A549 (cell line): ENCODE measurements at regions not wholly inside any gene's neighbourhood (a gene's known extent, or its start where the extent isn't known, plus 50 kb on each side); places are given as distances from the start of the nearest gene placed in this dataset.

Experiments used
- ATAC-seq, 2 experiments: fragments of 200-7000 bp in 1 of 2; fragments of >200 bp in 1 of 2; cut with Nextera tagmentation in 1 of 2; cut with Tn5 transposase in 1 of 2; 3 replicates each; pipeline versions ENCODE4 v1.8.0 to v1.9.1; 2018 to 2020; ENCODE audit warnings: mild to moderate bottlenecking in 1 of 2, moderate library complexity in 1 of 2
- CTCF ChIA-PET: fragments of 300-600 bp; sonication (Branson Sonifier 250); formaldehyde crosslinking; extraction: SDS; loops from one replicate; lab custom pipeline; 2021; ENCODE audit warnings: antibody characterized with exemption, inconsistent platforms; lab: Yijun Ruan, JAX
- POLR2A ChIA-PET: fragments of 350-600 bp; formaldehyde crosslinking; extraction: SDS; loops from one replicate; lab custom pipeline; 2021; ENCODE audit warnings: antibody characterized with exemption, inconsistent platforms; lab: Yijun Ruan, JAX
- DNase-seq, 2 experiments: peaks; one replicate each; pipeline versions ENCODE4 v3.0.0 to v3.0.0-alpha.2; 2011 to 2016; ENCODE audit warnings: low read depth in 1 of 2, low spot score in 1 of 2
- FAIRE-seq: peaks from 2 replicates; lab custom pipeline; 2011; peaks lifted over from hg19 to GRCh38; lab: Jason Lieb, UNC
- H3K27ac ChIP-seq, 2 experiments: fragments of >200 bp; sonication (Bioruptor Twin); formaldehyde crosslinking; 3 replicates each; pipeline ENCODE4 v1.5.1; 2016 to 2017
- H3K4me1 ChIP-seq: fragments of >200 bp; sonication (Bioruptor Twin); formaldehyde crosslinking; 3 replicates; pipeline ENCODE4 v1.6.1; 2016
- H3K4me2 ChIP-seq: fragments of >200 bp; sonication (Bioruptor Twin); formaldehyde crosslinking; 3 replicates; pipeline ENCODE4 v1.6.1; 2016
- H3K4me3 ChIP-seq: fragments of >200 bp; sonication (Bioruptor Twin); formaldehyde crosslinking; 3 replicates; pipeline ENCODE4 v1.5.1; 2016
- H3K9me3 ChIP-seq: fragments of >200 bp; sonication (Bioruptor Twin); formaldehyde crosslinking; 3 replicates; pipeline ENCODE4 v1.6.1; 2016
- BHLHE40 ChIP-seq: IDR thresholded peaks from 2 replicates; pipeline ENCODE4 v1.6.1; 2012; ENCODE audit warnings: low read depth, low read length, inconsistent platforms
- CHD2 ChIP-seq: fragments of 150-350 bp; IDR thresholded peaks from 2 replicates; pipeline ENCODE4 v1.6.1; 2014; ENCODE audit warnings: low read length; ENCODE audit not compliant: partially characterized antibody
- CHD4 ChIP-seq: fragments of 200-600 bp; sonication (generic); IDR thresholded peaks from 2 replicates; pipeline ENCODE4 v1.6.1; 2016; ENCODE audit warnings: antibody characterized with exemption, mild to moderate bottlenecking, borderline replicate concordance
- E2F6 ChIP-seq: IDR thresholded peaks from 2 replicates; pipeline ENCODE4 v1.6.1; 2012; ENCODE audit warnings: low read depth, borderline replicate concordance
- ESRRA ChIP-seq: fragments of 150-350 bp; IDR thresholded peaks from 2 replicates; pipeline ENCODE4 v1.6.1; 2014; ENCODE audit warnings: mild to moderate bottlenecking, low read length, borderline replicate concordance
- FOSB ChIP-seq: fragments of 250-450 bp; sonication (Bioruptor Pico); IDR thresholded peaks from 2 replicates; pipeline ENCODE4 v1.5.0; 2020; ENCODE audit warnings: mild to moderate bottlenecking, moderate library complexity
- GATA3 ChIP-seq: IDR thresholded peaks from 2 replicates; pipeline ENCODE4 v1.6.1; 2012; ENCODE audit warnings: borderline replicate concordance
- HDAC2 ChIP-seq: fragments of 200-600 bp; sonication (generic); IDR thresholded peaks from 2 replicates; pipeline ENCODE4 v1.6.1; 2016
- HOXB13 ChIP-seq: fragments of 250-450 bp; sonication (Bioruptor Pico); IDR thresholded peaks from 2 replicates; pipeline ENCODE4 v1.5.0; 2020; ENCODE audit warnings: low read depth, mild to moderate bottlenecking, moderate library complexity
- HOXB5 ChIP-seq: fragments of 250-450 bp; sonication (Bioruptor Pico); IDR thresholded peaks from 2 replicates; pipeline ENCODE4 v1.5.0; 2020; ENCODE audit warnings: mild to moderate bottlenecking, moderate library complexity
- JUN ChIP-seq, 2 experiments: fragments of >200 bp; sonication (Bioruptor Twin); formaldehyde crosslinking; IDR thresholded peaks; 2 replicates in 1 of 2; 3 replicates in 1 of 2; pipeline ENCODE4 v1.6.1; 2016 to 2017
- MAFK ChIP-seq: fragments of 450-650 bp; IDR thresholded peaks from 2 replicates; pipeline ENCODE4 v1.6.1; 2014; ENCODE audit not compliant: partially characterized antibody
- MYC ChIP-seq: IDR thresholded peaks from 2 replicates; pipeline ENCODE4 v1.6.1; 2012; ENCODE audit warnings: mild to moderate bottlenecking, inconsistent platforms, low read length, improper control_type of control experiment, borderline replicate concordance
- NFE2L2 ChIP-seq: fragments of 150-350 bp; conservative IDR thresholded peaks from 2 replicates; pipeline ENCODE4 v1.6.1; 2014; ENCODE audit warnings: low read length
- NR3C1 ChIP-seq: fragments of >200 bp; sonication (Bioruptor Twin); formaldehyde crosslinking; IDR thresholded peaks from 3 replicates; pipeline ENCODE4 v1.6.1; 2017
- PHF8 ChIP-seq: fragments of 200-600 bp; sonication (generic); IDR thresholded peaks from 2 replicates; pipeline ENCODE4 v1.6.1; 2016; ENCODE audit warnings: low read depth, mild to moderate bottlenecking, antibody characterized with exemption, moderate library complexity, borderline replicate concordance
- POLR2A ChIP-seq: IDR thresholded peaks from 2 replicates; pipeline ENCODE4 v1.6.1; 2012; ENCODE audit warnings: mild to moderate bottlenecking, low read length
- POLR2AphosphoS2 ChIP-seq: conservative IDR thresholded peaks from 2 replicates; pipeline ENCODE4 v1.6.1; 2012; ENCODE audit warnings: low read length, improper control_type of control experiment, inconsistent platforms
- RAD21 ChIP-seq, 2 experiments: fragments of >200 bp in 1 of 2; sonication (Bioruptor Twin) in 1 of 2; formaldehyde crosslinking in 1 of 2; IDR thresholded peaks in 1 of 2; conservative IDR thresholded peaks in 1 of 2; 2 replicates in 1 of 2; 3 replicates in 1 of 2; pipeline ENCODE4 v1.6.1; 2012 to 2018; ENCODE audit warnings: inconsistent platforms in 1 of 2
- RARB ChIP-seq: fragments of 250-450 bp; sonication (Bioruptor Pico); IDR thresholded peaks from 2 replicates; pipeline ENCODE4 v1.8.0; 2021; ENCODE audit warnings: mild to moderate bottlenecking, moderate library complexity
- RFX5 ChIP-seq: fragments of 450-650 bp; IDR thresholded peaks from 2 replicates; pipeline ENCODE4 v1.7.1; 2014; ENCODE audit warnings: antibody characterized with exemption, mild to moderate bottlenecking, moderate library complexity
- SREBF2 ChIP-seq: fragments of 450-650 bp; IDR thresholded peaks from 2 replicates; pipeline ENCODE4 v1.6.1; 2014; ENCODE audit warnings: mild to moderate bottlenecking, moderate library complexity
- TP53 ChIP-seq: fragments of 250-450 bp; sonication (Bioruptor Pico); IDR thresholded peaks from 2 replicates; pipeline ENCODE4 v1.5.0; 2021; ENCODE audit warnings: mild to moderate bottlenecking, moderate library complexity
- ZC3H11A ChIP-seq: fragments of 450-650 bp; IDR thresholded peaks from 2 replicates; pipeline ENCODE4 v1.6.1; 2014; ENCODE audit warnings: antibody characterized with exemption, mild to moderate bottlenecking
- ZNF302 ChIP-seq: fragments of 250-450 bp; sonication (Bioruptor Pico); IDR thresholded peaks from 2 replicates; pipeline ENCODE4 v1.9.0; 2021; ENCODE audit warnings: inconsistent platforms, mild to moderate bottlenecking, moderate library complexity
- ZSCAN20 ChIP-seq: fragments of 250-450 bp; sonication (Bioruptor Pico); IDR thresholded peaks from 2 replicates; pipeline ENCODE4 v1.8.0; 2022; ENCODE audit warnings: mild to moderate bottlenecking, moderate library complexity
- WGBS: methylation state at CpG from one replicate; pipeline ENCODE4 v1.1.6; 2017; ENCODE audit errors: missing lambda C conversion rate; 5-methylcytosine and 5-hydroxymethylcytosine counted together
- TF ChIP-seq, protein P1 (sequence below): fragments of >200 bp; sonication (Bioruptor Twin); formaldehyde crosslinking; IDR thresholded peaks from 3 replicates; pipeline ENCODE4 v1.6.1; 2016
- TF ChIP-seq, protein P2 (sequence below): fragments of 200-600 bp; sonication (generic); IDR thresholded peaks from 2 replicates; pipeline ENCODE4 v1.6.1; 2016; ENCODE audit warnings: antibody characterized with exemption, mild to moderate bottlenecking, moderate library complexity

DNA sequence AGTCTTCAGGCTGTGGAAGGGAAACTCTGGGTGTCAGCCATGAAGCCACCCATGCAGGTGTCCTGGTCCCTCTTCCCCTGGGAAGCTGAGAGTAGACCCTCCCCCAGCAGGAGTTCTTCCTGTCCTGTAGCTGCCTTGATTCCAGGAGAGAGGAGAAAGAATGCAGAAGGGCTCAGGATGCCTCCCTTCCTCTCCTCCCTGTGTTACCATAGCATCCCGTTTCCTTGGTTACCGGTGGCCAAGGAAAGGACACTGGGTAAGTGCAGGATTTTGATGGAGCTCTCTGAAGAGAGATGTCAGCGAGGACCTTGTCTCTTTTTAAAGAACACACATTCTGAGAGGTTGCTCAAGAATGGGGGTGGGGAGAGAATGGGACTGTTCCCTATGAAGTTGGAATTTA, 304.1 kb upstream of the N4BP1 start (continued):
- TF ChIP-seq MAFK = no peak
- no peak for TF ChIP-seq PHF8
- no peak for TF ChIP-seq JUN (IDR thresholded peaks at IDR 0.05)
- TF ChIP-seq ESRRA = no peak
- no peak for TF ChIP-seq BHLHE40
- TF ChIP-seq CHD4 = no peak
- TF ChIP-seq ZC3H11A = no peak
- TF ChIP-seq HOXB5 = no peak
- TF ChIP-seq MYC = no peak
- no peak for TF ChIP-seq NFE2L2
- TF ChIP-seq GATA3 = no peak
- TF ChIP-seq NR3C1 = no peak
- no peak for TF ChIP-seq TP53

GRCh38 chr16:48913384-48913783, 303.4 kb upstream of the N4BP1 start:
- 19% methylated on average over 4 of the region's 4 CpGs for WGBS
- TF ChIP-seq POLR2AphosphoS2 (no peak), SREBF2 (no peak), CHD4 (no peak), ESRRA (no peak), HOXB5 (no peak), CHD2 (no peak), HOXB13 (CRISPR knock-in tag) (no peak), RFX5 (no peak), GATA3 (no peak), HDAC2 (no peak), RAD21 (conservative IDR thresholded peaks at IDR 0.05 in 1 of 2, IDR thresholded peaks at IDR 0.05 in 1 of 2) (no peak), RARB (CRISPR knock-in tag) (no peak), POLR2A (no peak), TP53 (no peak), FOSB (CRISPR knock-in tag) (no peak), ZNF302 (CRISPR knock-in tag) (no peak), ZSCAN20 (CRISPR knock-in tag) (no peak), E2F6 (no peak)
- TF ChIP-seq, protein P1, sequence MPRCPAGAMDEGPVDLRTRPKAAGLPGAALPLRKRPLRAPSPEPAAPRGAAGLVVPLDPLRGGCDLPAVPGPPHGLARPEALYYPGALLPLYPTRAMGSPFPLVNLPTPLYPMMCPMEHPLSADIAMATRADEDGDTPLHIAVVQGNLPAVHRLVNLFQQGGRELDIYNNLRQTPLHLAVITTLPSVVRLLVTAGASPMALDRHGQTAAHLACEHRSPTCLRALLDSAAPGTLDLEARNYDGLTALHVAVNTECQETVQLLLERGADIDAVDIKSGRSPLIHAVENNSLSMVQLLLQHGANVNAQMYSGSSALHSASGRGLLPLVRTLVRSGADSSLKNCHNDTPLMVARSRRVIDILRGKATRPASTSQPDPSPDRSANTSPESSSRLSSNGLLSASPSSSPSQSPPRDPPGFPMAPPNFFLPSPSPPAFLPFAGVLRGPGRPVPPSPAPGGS = no peak
- TF ChIP-seq, protein P2, sequence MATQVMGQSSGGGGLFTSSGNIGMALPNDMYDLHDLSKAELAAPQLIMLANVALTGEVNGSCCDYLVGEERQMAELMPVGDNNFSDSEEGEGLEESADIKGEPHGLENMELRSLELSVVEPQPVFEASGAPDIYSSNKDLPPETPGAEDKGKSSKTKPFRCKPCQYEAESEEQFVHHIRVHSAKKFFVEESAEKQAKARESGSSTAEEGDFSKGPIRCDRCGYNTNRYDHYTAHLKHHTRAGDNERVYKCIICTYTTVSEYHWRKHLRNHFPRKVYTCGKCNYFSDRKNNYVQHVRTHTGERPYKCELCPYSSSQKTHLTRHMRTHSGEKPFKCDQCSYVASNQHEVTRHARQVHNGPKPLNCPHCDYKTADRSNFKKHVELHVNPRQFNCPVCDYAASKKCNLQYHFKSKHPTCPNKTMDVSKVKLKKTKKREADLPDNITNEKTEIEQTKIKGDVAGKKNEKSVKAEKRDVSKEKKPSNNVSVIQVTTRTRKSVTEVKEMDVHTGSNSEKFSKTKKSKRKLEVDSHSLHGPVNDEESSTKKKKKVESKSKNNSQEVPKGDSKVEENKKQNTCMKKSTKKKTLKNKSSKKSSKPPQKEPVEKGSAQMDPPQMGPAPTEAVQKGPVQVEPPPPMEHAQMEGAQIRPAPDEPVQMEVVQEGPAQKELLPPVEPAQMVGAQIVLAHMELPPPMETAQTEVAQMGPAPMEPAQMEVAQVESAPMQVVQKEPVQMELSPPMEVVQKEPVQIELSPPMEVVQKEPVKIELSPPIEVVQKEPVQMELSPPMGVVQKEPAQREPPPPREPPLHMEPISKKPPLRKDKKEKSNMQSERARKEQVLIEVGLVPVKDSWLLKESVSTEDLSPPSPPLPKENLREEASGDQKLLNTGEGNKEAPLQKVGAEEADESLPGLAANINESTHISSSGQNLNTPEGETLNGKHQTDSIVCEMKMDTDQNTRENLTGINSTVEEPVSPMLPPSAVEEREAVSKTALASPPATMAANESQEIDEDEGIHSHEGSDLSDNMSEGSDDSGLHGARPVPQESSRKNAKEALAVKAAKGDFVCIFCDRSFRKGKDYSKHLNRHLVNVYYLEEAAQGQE = no peak
- ChIA-PET CTCF (no interaction called here), POLR2A (no interaction called here)
- no peaks in the 10 kb centered on the region for H3K4me1 ChIP-seq
- no peak overlapping the region for H3K27ac ChIP-seq
- DNase-seq (no peak), FAIRE-seq (no peak), ATAC-seq (no peak)
- H3K4me2 ChIP-seq = no peak overlapping the region
- H3K4me3 ChIP-seq = no peak overlapping the region
- no peaks in the 10 kb centered on the region for H3K9me3 ChIP-seq
